Nephron progenitor cell (in vitro differentiated cells): ENCODE measurements at regions not wholly inside any gene's neighbourhood (a gene's known extent, or its start where the extent isn't known, plus 50 kb on each side); places are given as distances from the start of the nearest gene placed in this dataset.

Source experiments
- DNase-seq: peaks from one replicate; pipeline ENCODE4 v3.0.0; 2021
- H3K27ac Mint-ChIP-seq: 2 replicates; pipeline ENCODE4 v1.8.0; 2021; ENCODE audit warnings: mild to moderate bottlenecking, moderate library complexity, mixed read lengths
- H3K27me3 Mint-ChIP-seq: 2 replicates; pipeline ENCODE4 v1.8.0; 2021; ENCODE audit warnings: mild to moderate bottlenecking, low read depth, mixed read lengths; ENCODE audit not compliant: poor library complexity
- H3K36me3 Mint-ChIP-seq: 2 replicates; pipeline ENCODE4 v1.8.0; 2021; ENCODE audit warnings: low read depth, mixed read lengths
- H3K4me1 Mint-ChIP-seq: 2 replicates; pipeline ENCODE4 v1.8.0; 2021; ENCODE audit warnings: mixed read lengths
- H3K4me3 Mint-ChIP-seq: 2 replicates; pipeline ENCODE4 v1.8.0; 2021; ENCODE audit warnings: mild to moderate bottlenecking, moderate library complexity, mixed read lengths
- H3K9me3 Mint-ChIP-seq: 2 replicates; pipeline ENCODE4 v1.8.0; 2021; ENCODE audit warnings: mild to moderate bottlenecking, moderate library complexity, mixed read lengths
- CTCF ChIP-seq: fragments of 200-600 bp; sonication (generic); IDR thresholded peaks from 2 replicates; pipeline ENCODE4 v1.5.0; 2021; ENCODE audit warnings: antibody characterized with exemption

- Mint-ChIP-seq H3K4me1 (no peaks in the 10 kb centered on the region), H3K4me3 (no peak overlapping the region), H3K27me3 (peaks cover 70% of the 10 kb centered on the region), H3K36me3 (peaks cover 5% of the 10 kb centered on the region), H3K9me3 (peaks cover 15% of the 10 kb centered on the region), H3K27ac (no peak overlapping the region)
- DNase-seq, result no peak
- no peak for TF ChIP-seq CTCF
These were observed 126.0 kb downstream of the SYF2 start for GRCh38 chr1:25106352-25106751.

GRCh38 chr1:25105836-25106235 is 126.5 kb downstream of the SYF2 start:
- no peak overlapping the region for H3K27ac Mint-ChIP-seq

GRCh38 chr1:25104932-25105561 is 127.3 kb downstream of the SYF2 start:
- peaks cover 61% of the 10 kb centered on the region for H3K27me3 Mint-ChIP-seq
- H3K4me1 Mint-ChIP-seq, result no peaks in the 10 kb centered on the region
- no peak overlapping the region for H3K27ac Mint-ChIP-seq
- TF ChIP-seq CTCF, result no peak
- H3K9me3 Mint-ChIP-seq, result peaks cover 15% of the 10 kb centered on the region
- H3K4me3 Mint-ChIP-seq, result no peak overlapping the region
- DNase-seq, result no peak
- peaks cover 5% of the 10 kb centered on the region for H3K36me3 Mint-ChIP-seq

More at GRCh38 chr1:25105836-25106235, 126.5 kb downstream of the SYF2 start:
- Mint-ChIP-seq H3K4me3 (no peak overlapping the region), H3K4me1 (no peaks in the 10 kb centered on the region), H3K36me3 (peaks cover 5% of the 10 kb centered on the region), H3K27me3 (peaks cover 65% of the 10 kb centered on the region), H3K9me3 (peaks cover 15% of the 10 kb centered on the region)
- DNase-seq, result no peak
- no peak for TF ChIP-seq CTCF

- H3K27ac Mint-ChIP-seq, result no peak overlapping the region
- H3K27me3 Mint-ChIP-seq, result peaks cover 70% of the 10 kb centered on the region
- TF ChIP-seq CTCF, result no peak
- no peak overlapping the region for H3K4me3 Mint-ChIP-seq
- H3K4me1 Mint-ChIP-seq, result peaks cover 5% of the 10 kb centered on the region
- H3K9me3 Mint-ChIP-seq, result peaks cover under 1% of the 10 kb centered on the region
- H3K36me3 Mint-ChIP-seq, result no peaks in the 10 kb centered on the region
- no peak for DNase-seq
These were observed 129.0 kb downstream of the SYF2 start for GRCh38 chr1:25103164-25103795.

- no peak for DNase-seq
- TF ChIP-seq CTCF, result no peak
- peaks cover 13% of the 10 kb centered on the region for H3K9me3 Mint-ChIP-seq
- H3K4me1 Mint-ChIP-seq, result peaks cover 5% of the 10 kb centered on the region
- peaks cover 74% of the 10 kb centered on the region for H3K27me3 Mint-ChIP-seq
- H3K36me3 Mint-ChIP-seq, result no peaks in the 10 kb centered on the region
- H3K4me3 Mint-ChIP-seq, result no peak overlapping the region
- no peak overlapping the region for H3K27ac Mint-ChIP-seq
These were observed 132.0 kb downstream of the SYF2 start for GRCh38 chr1:25100151-25100833.
